ENCODE measurements at regions not wholly inside any gene's neighbourhood (a gene's known extent, or its start where the extent isn't known, plus 50 kb on each side); places are given as distances from the start of the nearest gene placed in this dataset.

DNA sequence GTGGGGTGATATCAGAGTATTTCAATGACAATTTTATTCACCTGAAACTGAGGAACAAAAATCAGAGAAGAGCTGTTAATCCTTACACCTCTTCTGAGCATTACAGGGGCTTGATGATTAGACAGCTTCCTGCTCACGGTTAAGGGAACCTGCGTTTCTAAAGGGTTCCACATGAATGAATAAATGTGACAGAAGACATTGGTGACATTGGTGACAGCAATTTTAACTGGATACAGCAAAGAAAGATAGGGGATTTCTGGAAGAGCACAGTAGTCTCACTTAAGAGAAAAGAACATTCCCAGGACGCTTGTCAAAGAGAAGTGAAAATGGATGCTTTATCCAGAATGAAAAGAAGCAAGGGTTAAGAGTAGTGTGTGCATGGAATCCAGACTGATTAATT, 235.9 kb upstream of the CNTN3 start:
- no peaks in the 10 kb centered on the region for H3K4me1 Mint-ChIP-seq
- no peak overlapping the region for H3K27ac Mint-ChIP-seq (ENCODE audit: unreplicated experiment)
- H3K9me3 Mint-ChIP-seq = no peaks in the 10 kb centered on the region
- no peaks in the 10 kb centered on the region for H3K36me3 Mint-ChIP-seq (ENCODE audit: low read depth)
- H3K27me3 Mint-ChIP-seq (ENCODE audit: low read depth) = no peaks in the 10 kb centered on the region
- no peak for DNase-seq (ENCODE audit: low read depth, low spot score)
- H3K4me3 Mint-ChIP-seq = no peak overlapping the region
- TF ChIP-seq, protein P1, sequence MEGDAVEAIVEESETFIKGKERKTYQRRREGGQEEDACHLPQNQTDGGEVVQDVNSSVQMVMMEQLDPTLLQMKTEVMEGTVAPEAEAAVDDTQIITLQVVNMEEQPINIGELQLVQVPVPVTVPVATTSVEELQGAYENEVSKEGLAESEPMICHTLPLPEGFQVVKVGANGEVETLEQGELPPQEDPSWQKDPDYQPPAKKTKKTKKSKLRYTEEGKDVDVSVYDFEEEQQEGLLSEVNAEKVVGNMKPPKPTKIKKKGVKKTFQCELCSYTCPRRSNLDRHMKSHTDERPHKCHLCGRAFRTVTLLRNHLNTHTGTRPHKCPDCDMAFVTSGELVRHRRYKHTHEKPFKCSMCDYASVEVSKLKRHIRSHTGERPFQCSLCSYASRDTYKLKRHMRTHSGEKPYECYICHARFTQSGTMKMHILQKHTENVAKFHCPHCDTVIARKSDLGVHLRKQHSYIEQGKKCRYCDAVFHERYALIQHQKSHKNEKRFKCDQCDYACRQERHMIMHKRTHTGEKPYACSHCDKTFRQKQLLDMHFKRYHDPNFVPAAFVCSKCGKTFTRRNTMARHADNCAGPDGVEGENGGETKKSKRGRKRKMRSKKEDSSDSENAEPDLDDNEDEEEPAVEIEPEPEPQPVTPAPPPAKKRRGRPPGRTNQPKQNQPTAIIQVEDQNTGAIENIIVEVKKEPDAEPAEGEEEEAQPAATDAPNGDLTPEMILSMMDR (conservative IDR thresholded peaks at IDR 0.05) = no peak

DNA sequence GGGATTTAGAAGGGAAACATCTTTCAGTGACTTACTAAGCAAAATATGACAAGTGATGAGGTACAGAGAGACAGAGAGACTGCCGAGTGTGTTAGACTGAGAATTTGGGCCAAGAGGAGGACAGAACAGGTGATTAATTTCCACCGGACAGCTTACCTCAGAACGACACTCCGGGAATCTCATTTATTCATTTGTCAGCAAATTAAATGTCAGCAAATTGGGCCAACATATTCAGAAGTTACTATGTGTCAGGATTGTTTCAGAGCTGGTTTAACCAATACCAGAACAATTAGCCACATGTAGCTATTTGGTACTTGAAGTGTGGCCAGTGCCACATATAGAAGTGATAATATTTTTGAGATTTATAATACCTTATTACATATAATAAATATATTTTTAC, 232.6 kb upstream of the CNTN3 start:
- TF ChIP-seq, protein P1 (conservative IDR thresholded peaks at IDR 0.05) = no peak
- DNase-seq (ENCODE audit: low read depth, low spot score) = no peak
- Mint-ChIP-seq H3K9me3 (no peaks in the 10 kb centered on the region), H3K4me1 (no peaks in the 10 kb centered on the region), H3K36me3 (ENCODE audit: low read depth) (no peaks in the 10 kb centered on the region), H3K27me3 (ENCODE audit: low read depth) (no peaks in the 10 kb centered on the region), H3K27ac (ENCODE audit: unreplicated experiment) (no peak overlapping the region), H3K4me3 (no peak overlapping the region)

DNA sequence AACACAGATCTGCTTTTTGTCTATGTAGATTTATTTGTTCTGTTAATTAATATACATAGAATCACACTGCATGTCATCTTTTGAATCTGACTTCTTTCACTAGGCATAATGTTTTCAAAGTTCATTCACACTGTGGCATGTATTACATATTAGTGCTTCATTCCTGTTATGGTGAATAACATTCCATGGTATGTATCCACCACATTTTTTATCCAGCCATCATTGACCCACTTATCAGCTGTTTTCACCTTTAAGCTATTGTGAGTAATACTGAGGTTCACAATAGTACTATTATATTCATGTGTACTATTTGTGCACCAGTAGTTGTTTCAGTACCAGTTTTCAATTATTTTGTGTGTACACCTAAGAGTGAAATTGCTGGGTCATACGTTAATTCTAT, 230.6 kb upstream of the CNTN3 start:
- Mint-ChIP-seq H3K9me3 (no peaks in the 10 kb centered on the region), H3K27me3 (ENCODE audit: low read depth) (no peaks in the 10 kb centered on the region), H3K36me3 (ENCODE audit: low read depth) (no peaks in the 10 kb centered on the region), H3K4me1 (peaks cover 4% of the 10 kb centered on the region), H3K27ac (ENCODE audit: unreplicated experiment) (no peak overlapping the region), H3K4me3 (no peak overlapping the region)
- no peak for DNase-seq (ENCODE audit: low read depth, low spot score)
- TF ChIP-seq, protein P1 (conservative IDR thresholded peaks at IDR 0.05) = no peak

DNA sequence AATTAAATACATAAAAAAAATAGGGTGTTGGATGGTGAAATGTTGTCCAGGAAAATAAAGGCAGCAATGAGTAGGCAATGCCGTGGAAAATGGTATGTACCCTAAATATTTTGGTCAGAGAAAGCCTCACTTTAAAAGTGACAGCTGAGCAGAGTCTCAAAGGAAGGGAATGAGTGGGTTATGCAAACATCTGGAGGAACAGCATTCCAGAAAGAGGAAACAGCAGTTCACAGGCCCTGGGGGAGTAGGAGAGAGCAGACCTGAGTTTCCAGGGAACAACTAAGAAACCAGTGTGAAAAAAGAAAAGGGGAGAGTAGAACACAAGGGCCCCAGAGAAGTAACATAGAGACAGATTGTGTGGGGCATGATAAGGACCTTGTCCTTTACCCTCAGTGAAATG, 230.0 kb upstream of the CNTN3 start:
- no peaks in the 10 kb centered on the region for H3K9me3 Mint-ChIP-seq
- no peaks in the 10 kb centered on the region for H3K27me3 Mint-ChIP-seq (ENCODE audit: low read depth)
- no peak overlapping the region for H3K4me3 Mint-ChIP-seq
- peaks cover 11% of the 10 kb centered on the region for H3K4me1 Mint-ChIP-seq
- H3K27ac Mint-ChIP-seq (ENCODE audit: unreplicated experiment) = no peak overlapping the region
- no peak for DNase-seq (ENCODE audit: low read depth, low spot score)
- H3K36me3 Mint-ChIP-seq (ENCODE audit: low read depth) = no peaks in the 10 kb centered on the region
- TF ChIP-seq, protein P1 (conservative IDR thresholded peaks at IDR 0.05) = no peak

DNA sequence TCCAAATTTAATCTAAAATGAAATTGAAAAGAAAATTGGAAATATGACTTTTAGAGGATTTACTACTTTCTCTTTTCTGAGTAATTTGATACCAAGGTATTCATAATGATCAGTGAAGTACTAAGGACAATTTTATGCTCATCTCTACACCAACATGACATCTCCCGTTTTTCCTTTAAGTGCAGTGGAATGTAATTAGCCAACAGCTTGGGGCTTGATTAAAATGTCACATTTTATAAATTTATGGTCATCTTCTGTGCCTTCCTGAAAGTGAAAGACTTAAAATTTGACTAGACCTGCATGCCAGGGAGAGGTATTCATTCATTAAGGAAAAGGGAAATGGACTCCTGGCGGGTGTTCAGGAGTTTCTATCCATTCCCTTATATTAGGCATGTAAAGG, 228.2 kb upstream of the CNTN3 start:
- no peak overlapping the region for H3K4me3 Mint-ChIP-seq
- TF ChIP-seq, protein P1 (conservative IDR thresholded peaks at IDR 0.05) = no peak

DNA sequence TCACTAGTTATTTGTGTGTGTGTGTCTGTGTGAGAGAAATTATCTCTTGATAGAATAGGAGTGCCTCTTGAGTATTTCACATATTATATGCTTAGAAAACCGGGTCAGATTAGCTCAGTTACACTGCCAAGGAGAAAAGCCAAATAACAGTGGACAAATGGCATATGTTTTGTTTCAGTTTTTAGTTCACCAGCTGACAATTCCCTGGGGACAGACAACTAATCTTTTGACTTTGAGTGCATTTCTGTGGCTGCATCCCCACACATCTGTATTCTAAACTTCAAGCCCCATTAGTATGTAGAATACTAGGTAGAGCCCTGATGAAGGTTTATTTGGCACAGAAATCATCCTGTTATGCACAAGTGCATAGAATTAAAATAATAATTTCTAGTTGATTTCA, 227.7 kb upstream of the CNTN3 start:
- Mint-ChIP-seq H3K27me3 (ENCODE audit: low read depth) (no peaks in the 10 kb centered on the region), H3K27ac (ENCODE audit: unreplicated experiment) (no peak overlapping the region), H3K4me3 (no peak overlapping the region), H3K9me3 (no peaks in the 10 kb centered on the region), H3K36me3 (ENCODE audit: low read depth) (no peaks in the 10 kb centered on the region), H3K4me1 (peaks cover 17% of the 10 kb centered on the region)
- TF ChIP-seq, protein P1 (conservative IDR thresholded peaks at IDR 0.05) = no peak
- DNase-seq (ENCODE audit: low read depth, low spot score) = no peak

More for the DNA sequence above, 228.2 kb upstream of the CNTN3 start:
- Mint-ChIP-seq H3K27me3 (ENCODE audit: low read depth) (no peaks in the 10 kb centered on the region), H3K9me3 (no peaks in the 10 kb centered on the region), H3K4me1 (peaks cover 17% of the 10 kb centered on the region), H3K27ac (ENCODE audit: unreplicated experiment) (no peak overlapping the region), H3K36me3 (ENCODE audit: low read depth) (no peaks in the 10 kb centered on the region)
- no peak for DNase-seq (ENCODE audit: low read depth, low spot score)
